HL-60 (cell line): ENCODE measurements at regions not wholly inside any gene's neighbourhood (a gene's known extent, or its start where the extent isn't known, plus 50 kb on each side); places are given as distances from the start of the nearest gene placed in this dataset.

ENCODE experiments used
- CTCF ChIP-seq: IDR thresholded peaks from one replicate; pipeline ENCODE4 v1.5.1; 2011; ENCODE audit warnings: low read length, control low read depth, inconsistent platforms; ENCODE audit not compliant: insufficient read depth
- GABPA ChIP-seq: IDR thresholded peaks from 2 replicates; pipeline ENCODE4 v1.6.1; 2012; ENCODE audit warnings: low read depth
- POLR2AphosphoS5 ChIP-seq: IDR thresholded peaks from 2 replicates; pipeline ENCODE4 v1.6.1; 2012; ENCODE audit warnings: low read depth
- TF ChIP-seq, protein P1 (sequence below): IDR thresholded peaks from 2 replicates; pipeline ENCODE4 v1.6.1; 2012; ENCODE audit warnings: low read depth; ENCODE audit not compliant: insufficient replicate concordance

- TF ChIP-seq, protein P1, sequence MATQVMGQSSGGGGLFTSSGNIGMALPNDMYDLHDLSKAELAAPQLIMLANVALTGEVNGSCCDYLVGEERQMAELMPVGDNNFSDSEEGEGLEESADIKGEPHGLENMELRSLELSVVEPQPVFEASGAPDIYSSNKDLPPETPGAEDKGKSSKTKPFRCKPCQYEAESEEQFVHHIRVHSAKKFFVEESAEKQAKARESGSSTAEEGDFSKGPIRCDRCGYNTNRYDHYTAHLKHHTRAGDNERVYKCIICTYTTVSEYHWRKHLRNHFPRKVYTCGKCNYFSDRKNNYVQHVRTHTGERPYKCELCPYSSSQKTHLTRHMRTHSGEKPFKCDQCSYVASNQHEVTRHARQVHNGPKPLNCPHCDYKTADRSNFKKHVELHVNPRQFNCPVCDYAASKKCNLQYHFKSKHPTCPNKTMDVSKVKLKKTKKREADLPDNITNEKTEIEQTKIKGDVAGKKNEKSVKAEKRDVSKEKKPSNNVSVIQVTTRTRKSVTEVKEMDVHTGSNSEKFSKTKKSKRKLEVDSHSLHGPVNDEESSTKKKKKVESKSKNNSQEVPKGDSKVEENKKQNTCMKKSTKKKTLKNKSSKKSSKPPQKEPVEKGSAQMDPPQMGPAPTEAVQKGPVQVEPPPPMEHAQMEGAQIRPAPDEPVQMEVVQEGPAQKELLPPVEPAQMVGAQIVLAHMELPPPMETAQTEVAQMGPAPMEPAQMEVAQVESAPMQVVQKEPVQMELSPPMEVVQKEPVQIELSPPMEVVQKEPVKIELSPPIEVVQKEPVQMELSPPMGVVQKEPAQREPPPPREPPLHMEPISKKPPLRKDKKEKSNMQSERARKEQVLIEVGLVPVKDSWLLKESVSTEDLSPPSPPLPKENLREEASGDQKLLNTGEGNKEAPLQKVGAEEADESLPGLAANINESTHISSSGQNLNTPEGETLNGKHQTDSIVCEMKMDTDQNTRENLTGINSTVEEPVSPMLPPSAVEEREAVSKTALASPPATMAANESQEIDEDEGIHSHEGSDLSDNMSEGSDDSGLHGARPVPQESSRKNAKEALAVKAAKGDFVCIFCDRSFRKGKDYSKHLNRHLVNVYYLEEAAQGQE = no peak
- no peak for TF ChIP-seq POLR2AphosphoS5
- no peak for TF ChIP-seq CTCF
- no peak for TF ChIP-seq GABPA
Observed at GRCh38 chr15:35696767-35697231, 150.8 kb upstream of the DPH6 start.
